Activated CD8-positive, alpha-beta T cell treated with anti-CD3 and anti-CD28 coated beads for 36 hours (primary cell): ENCODE measurements at regions not wholly inside any gene's neighbourhood (a gene's known extent, or its start where the extent isn't known, plus 50 kb on each side); places are given as distances from the start of the nearest gene placed in this dataset.

Experiments used
- ATAC-seq: fragments of 200-7000 bp; cut with Tn5 transposase; one replicate; pipeline ENCODE4 v1.10.0; 2021; ENCODE audit warnings: mild to moderate bottlenecking, moderate library complexity
- CTCF ChIA-PET: fragments of 350-600 bp; sonication (Branson Sonifier 250); formaldehyde crosslinking; loops from one replicate; lab custom pipeline; 2021; ENCODE audit warnings: antibody characterized with exemption; lab: Charles Lee
- POLR2A ChIA-PET: fragments of 350-600 bp; sonication (Branson Sonifier 250); formaldehyde crosslinking; loops from one replicate; lab custom pipeline; 2021; ENCODE audit warnings: antibody characterized with exemption; lab: Charles Lee
- DNase-seq: peaks from one replicate; pipeline ENCODE4 v3.0.0-alpha.2; 2020
- H3K27ac Mint-ChIP-seq: one replicate; pipeline ENCODE4 v1.8.0; 2021; ENCODE audit warnings: mild to moderate bottlenecking, mixed read lengths
- H3K27me3 Mint-ChIP-seq: one replicate; pipeline ENCODE4 v1.8.0; 2021; ENCODE audit warnings: mixed read lengths
- H3K36me3 Mint-ChIP-seq: one replicate; pipeline ENCODE4 v1.8.0; 2021; ENCODE audit warnings: low read depth, mixed read lengths
- H3K4me1 Mint-ChIP-seq: one replicate; pipeline ENCODE4 v1.8.0; 2021; ENCODE audit warnings: low read depth, mixed read lengths
- H3K4me3 Mint-ChIP-seq: one replicate; pipeline ENCODE4 v1.8.0; 2021; ENCODE audit warnings: mild to moderate bottlenecking, moderate library complexity, mixed read lengths
- H3K9me3 Mint-ChIP-seq: one replicate; pipeline ENCODE4 v1.8.0; 2021; ENCODE audit warnings: mixed read lengths
- intact Hi-C: fragments of 100-400 bp; cut with micrococcal nuclease; formaldehyde crosslinking; loops from one replicate; pipeline ENCODE4 v1.10.0; 2022
- TF ChIP-seq, protein P1 (sequence below): fragments of 200-600 bp; IDR thresholded peaks from one replicate; pipeline ENCODE4 v1.8.0; 2022; ENCODE audit warnings: antibody characterized with exemption, mild to moderate bottlenecking

GRCh38 chr9:108376140-108376539 lies 479.6 kb downstream of the ACTL7B start:
- no peaks in the 10 kb centered on the region for H3K27me3 Mint-ChIP-seq
- H3K4me3 Mint-ChIP-seq, result no peak overlapping the region
- TF ChIP-seq, protein P1, sequence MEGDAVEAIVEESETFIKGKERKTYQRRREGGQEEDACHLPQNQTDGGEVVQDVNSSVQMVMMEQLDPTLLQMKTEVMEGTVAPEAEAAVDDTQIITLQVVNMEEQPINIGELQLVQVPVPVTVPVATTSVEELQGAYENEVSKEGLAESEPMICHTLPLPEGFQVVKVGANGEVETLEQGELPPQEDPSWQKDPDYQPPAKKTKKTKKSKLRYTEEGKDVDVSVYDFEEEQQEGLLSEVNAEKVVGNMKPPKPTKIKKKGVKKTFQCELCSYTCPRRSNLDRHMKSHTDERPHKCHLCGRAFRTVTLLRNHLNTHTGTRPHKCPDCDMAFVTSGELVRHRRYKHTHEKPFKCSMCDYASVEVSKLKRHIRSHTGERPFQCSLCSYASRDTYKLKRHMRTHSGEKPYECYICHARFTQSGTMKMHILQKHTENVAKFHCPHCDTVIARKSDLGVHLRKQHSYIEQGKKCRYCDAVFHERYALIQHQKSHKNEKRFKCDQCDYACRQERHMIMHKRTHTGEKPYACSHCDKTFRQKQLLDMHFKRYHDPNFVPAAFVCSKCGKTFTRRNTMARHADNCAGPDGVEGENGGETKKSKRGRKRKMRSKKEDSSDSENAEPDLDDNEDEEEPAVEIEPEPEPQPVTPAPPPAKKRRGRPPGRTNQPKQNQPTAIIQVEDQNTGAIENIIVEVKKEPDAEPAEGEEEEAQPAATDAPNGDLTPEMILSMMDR, result no peak
- ChIA-PET CTCF (no interaction called here), POLR2A (no interaction called here)
- intact Hi-C loops, result no loop called here
- ATAC-seq (no peak), DNase-seq (no peak)
- H3K9me3 Mint-ChIP-seq, result peaks cover 16% of the 10 kb centered on the region
- H3K27ac Mint-ChIP-seq, result no peak overlapping the region
- H3K4me1 Mint-ChIP-seq, result no peaks in the 10 kb centered on the region
- no peaks in the 10 kb centered on the region for H3K36me3 Mint-ChIP-seq

GRCh38 chr9:108374626-108375025 lies 481.2 kb downstream of the ACTL7B start:
- no peaks in the 10 kb centered on the region for H3K36me3 Mint-ChIP-seq
- no peaks in the 10 kb centered on the region for H3K4me1 Mint-ChIP-seq
- no peak overlapping the region for H3K27ac Mint-ChIP-seq
- POLR2A ChIA-PET, result no interaction called here
- peaks cover 16% of the 10 kb centered on the region for H3K9me3 Mint-ChIP-seq
- no peak overlapping the region for H3K4me3 Mint-ChIP-seq
- intact Hi-C loops, result no loop called here
- no peak for DNase-seq
- CTCF ChIA-PET, result no interaction called here
- TF ChIP-seq, protein P1, result no peak
- H3K27me3 Mint-ChIP-seq, result no peaks in the 10 kb centered on the region
- no peak for ATAC-seq

GRCh38 chr9:108367188-108367587 lies 488.6 kb downstream of the ACTL7B start:
- Mint-ChIP-seq H3K4me1 (no peaks in the 10 kb centered on the region), H3K36me3 (no peaks in the 10 kb centered on the region), H3K27me3 (no peaks in the 10 kb centered on the region), H3K27ac (no peak overlapping the region), H3K4me3 (no peak overlapping the region), H3K9me3 (peaks cover 9% of the 10 kb centered on the region)
- no peak for DNase-seq
- CTCF ChIA-PET, result no interaction called here
- no peak for ATAC-seq
- TF ChIP-seq, protein P1, result no peak
- POLR2A ChIA-PET, result no interaction called here
- intact Hi-C loops, result no loop called here

DNA sequence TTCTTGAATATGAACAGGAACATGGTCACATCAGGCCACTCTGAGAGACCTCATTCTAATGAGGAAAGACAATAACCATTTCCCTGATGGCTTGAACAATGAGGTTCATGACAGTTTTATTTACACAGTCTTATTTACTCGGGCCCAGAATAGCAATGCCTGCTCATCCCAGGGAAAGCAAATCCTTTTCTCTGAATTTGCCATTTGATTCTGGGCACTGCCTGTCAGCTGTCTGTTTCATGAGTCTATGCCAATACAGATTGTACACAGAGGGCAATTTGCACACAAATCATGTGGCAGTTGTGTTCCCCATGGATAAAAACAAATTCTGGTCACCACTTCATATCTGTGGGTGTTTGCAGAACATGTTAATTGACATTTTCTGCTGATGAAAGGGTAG lies 492.5 kb downstream of the ACTL7B start:
- Mint-ChIP-seq H3K9me3 (peaks cover 4% of the 10 kb centered on the region), H3K27me3 (no peaks in the 10 kb centered on the region), H3K4me1 (no peaks in the 10 kb centered on the region), H3K4me3 (no peak overlapping the region), H3K27ac (no peak overlapping the region), H3K36me3 (no peaks in the 10 kb centered on the region)
- CTCF ChIA-PET, result no interaction called here
- TF ChIP-seq, protein P1, result no peak
- intact Hi-C loops, result no loop called here
- no peak for DNase-seq
- no peak for ATAC-seq
- POLR2A ChIA-PET, result no interaction called here

GRCh38 chr9:108360304-108360703 lies 495.5 kb downstream of the ACTL7B start:
- no peaks in the 10 kb centered on the region for H3K36me3 Mint-ChIP-seq
- no peak overlapping the region for H3K4me3 Mint-ChIP-seq
- no peak for DNase-seq
- H3K27ac Mint-ChIP-seq, result no peak overlapping the region
- TF ChIP-seq, protein P1, result no peak
- peaks cover 2% of the 10 kb centered on the region for H3K9me3 Mint-ChIP-seq
- no peaks in the 10 kb centered on the region for H3K4me1 Mint-ChIP-seq
- ChIA-PET CTCF (no interaction called here), POLR2A (no interaction called here)
- intact Hi-C loops, result no loop called here
- no peak for ATAC-seq
- H3K27me3 Mint-ChIP-seq, result no peaks in the 10 kb centered on the region
